Prostate gland (tissue), 2 donors: ENCODE measurements at regions not wholly inside any gene's neighbourhood (a gene's known extent, or its start where the extent isn't known, plus 50 kb on each side); places are given as distances from the start of the nearest gene placed in this dataset.
"Not testable (repeated sequence)": the region's sequence is repeated elsewhere in the genome, so short reads cannot be mapped to it uniquely, and the experiment has no call there.

ENCODE experiments used
- DNase-seq: peaks from one replicate; pipeline ENCODE4 v3.0.0-alpha.2; 2019; ENCODE audit warnings: low spot score
- H3K27ac ChIP-seq, 2 donors: fragments of 200-600 bp; sonication (generic); 2 replicates each; pipeline ENCODE4 v1.5.1; 2017 to 2019
- H3K27me3 ChIP-seq: fragments of 200-600 bp; sonication (generic); replicated peaks from 2 replicates; pipeline ENCODE4 v1.5.1; 2019; ENCODE audit not compliant: insufficient read depth
- H3K36me3 ChIP-seq, 2 donors: fragments of 200-600 bp; sonication (generic); 1 replicate in 1 of 2; 2 replicates in 1 of 2; pipeline versions ENCODE4 v1.5.1 to v1.8.1; 2017 to 2019
- H3K4me1 ChIP-seq: fragments of 200-600 bp; sonication (generic); replicated peaks from 2 replicates; pipeline ENCODE4 v1.5.1; 2019
- H3K4me3 ChIP-seq, 2 donors: fragments of 200-600 bp; sonication (generic); 2 replicates each; pipeline ENCODE4 v1.5.1; 2017 to 2019
- H3K9me3 ChIP-seq: fragments of 200-600 bp; sonication (generic); 2 replicates; pipeline ENCODE4 v1.5.1; 2017
- POLR2A ChIP-seq: fragments of 450-650 bp; IDR thresholded peaks from one replicate; pipeline ENCODE4 v1.6.1; 2016; ENCODE audit warnings: antibody characterized with exemption, mild to moderate bottlenecking
- POLR2AphosphoS5 ChIP-seq: sonication (generic); formaldehyde crosslinking; IDR thresholded peaks from one replicate; pipeline ENCODE4 v1.6.1; 2017; ENCODE audit warnings: antibody characterized with exemption
- WGBS: methylation state at CpG from one replicate; pipeline ENCODE4 v1.1.5; 2018; 5-methylcytosine and 5-hydroxymethylcytosine counted together
- intact Hi-C: fragments of 100-400 bp; cut with DNase I; formaldehyde crosslinking; loops from one replicate; pipeline ENCODE4 v1.14.2; 2022
- TF ChIP-seq, protein P1 (sequence below), 4 experiments: fragments of 200-600 bp in 2 of 4; fragments of 450-650 bp in 2 of 4; sonication (generic) in 2 of 4; IDR thresholded peaks; 1 replicate in 3 of 4; 2 replicates in 1 of 4; pipeline ENCODE4 v1.5.1; 2016 to 2019; ENCODE audit warnings: antibody characterized with exemption in 4 of 4, mild to moderate bottlenecking in 2 of 4, moderate library complexity in 2 of 4

DNA sequence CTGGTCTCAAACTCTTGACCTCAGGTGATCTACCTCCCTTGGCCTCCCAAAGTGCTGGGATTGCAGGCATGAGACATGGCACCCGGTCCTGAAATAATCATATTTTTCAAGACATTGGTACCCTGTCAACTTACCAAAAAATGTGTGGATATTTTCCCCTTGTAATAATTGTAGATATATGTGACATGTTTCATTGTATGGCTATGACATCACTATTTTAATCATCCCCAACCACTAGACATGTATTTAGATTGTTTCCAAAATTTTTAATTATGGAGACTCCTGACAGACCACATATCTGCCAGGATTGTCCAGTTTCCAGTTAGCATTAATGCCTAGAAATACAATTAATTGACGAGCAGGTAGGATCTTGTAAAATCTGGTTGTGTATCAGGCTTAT, 96.7 kb upstream of the NEGR1 start:
- Histone ChIP-seq H3K36me3 (no peaks in the 10 kb centered on the region), H3K27ac (no peak overlapping the region), H3K4me1 (no peaks in the 10 kb centered on the region), H3K27me3 (no peaks in the 10 kb centered on the region), H3K4me3 (no peak overlapping the region), H3K9me3 (no peaks in the 10 kb centered on the region)
- 83% methylated on average over 2 of the region's 2 CpGs for WGBS
- no peak for DNase-seq
- TF ChIP-seq POLR2A = no peak
- TF ChIP-seq, protein P1, sequence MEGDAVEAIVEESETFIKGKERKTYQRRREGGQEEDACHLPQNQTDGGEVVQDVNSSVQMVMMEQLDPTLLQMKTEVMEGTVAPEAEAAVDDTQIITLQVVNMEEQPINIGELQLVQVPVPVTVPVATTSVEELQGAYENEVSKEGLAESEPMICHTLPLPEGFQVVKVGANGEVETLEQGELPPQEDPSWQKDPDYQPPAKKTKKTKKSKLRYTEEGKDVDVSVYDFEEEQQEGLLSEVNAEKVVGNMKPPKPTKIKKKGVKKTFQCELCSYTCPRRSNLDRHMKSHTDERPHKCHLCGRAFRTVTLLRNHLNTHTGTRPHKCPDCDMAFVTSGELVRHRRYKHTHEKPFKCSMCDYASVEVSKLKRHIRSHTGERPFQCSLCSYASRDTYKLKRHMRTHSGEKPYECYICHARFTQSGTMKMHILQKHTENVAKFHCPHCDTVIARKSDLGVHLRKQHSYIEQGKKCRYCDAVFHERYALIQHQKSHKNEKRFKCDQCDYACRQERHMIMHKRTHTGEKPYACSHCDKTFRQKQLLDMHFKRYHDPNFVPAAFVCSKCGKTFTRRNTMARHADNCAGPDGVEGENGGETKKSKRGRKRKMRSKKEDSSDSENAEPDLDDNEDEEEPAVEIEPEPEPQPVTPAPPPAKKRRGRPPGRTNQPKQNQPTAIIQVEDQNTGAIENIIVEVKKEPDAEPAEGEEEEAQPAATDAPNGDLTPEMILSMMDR (IDR thresholded peaks at IDR 0.05) = no peak
- TF ChIP-seq POLR2AphosphoS5 = no peak
- intact Hi-C loops = no loop called here

DNA sequence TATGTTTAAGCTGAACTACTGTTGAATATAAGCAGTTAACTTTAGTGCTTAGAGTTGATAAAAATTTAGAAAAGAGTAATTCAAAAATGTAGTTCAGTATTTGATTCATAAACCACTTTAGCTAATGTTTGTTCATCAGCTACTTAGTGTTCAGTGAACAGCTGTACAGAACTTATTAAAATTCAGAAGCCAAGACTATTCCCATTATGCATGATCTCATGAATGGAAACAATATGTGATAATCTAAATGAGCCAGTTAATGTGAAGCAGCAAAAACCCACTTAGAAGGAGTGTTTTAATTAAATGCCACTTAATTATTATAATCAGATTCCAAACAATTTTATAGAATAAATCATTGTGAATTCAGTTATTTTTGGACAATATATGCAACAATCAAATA, 92.9 kb upstream of the NEGR1 start:
- H3K27ac ChIP-seq = no peak overlapping the region
- H3K9me3 ChIP-seq = no peaks in the 10 kb centered on the region
- intact Hi-C loops = no loop called here
- H3K4me3 ChIP-seq = no peak overlapping the region
- no peaks in the 10 kb centered on the region for H3K4me1 ChIP-seq
- DNase-seq = no peak
- H3K36me3 ChIP-seq = no peaks in the 10 kb centered on the region
- TF ChIP-seq, protein P1 (IDR thresholded peaks at IDR 0.05) = no peak
- TF ChIP-seq POLR2AphosphoS5 = no peak
- no peak for TF ChIP-seq POLR2A
- H3K27me3 ChIP-seq = no peaks in the 10 kb centered on the region

DNA sequence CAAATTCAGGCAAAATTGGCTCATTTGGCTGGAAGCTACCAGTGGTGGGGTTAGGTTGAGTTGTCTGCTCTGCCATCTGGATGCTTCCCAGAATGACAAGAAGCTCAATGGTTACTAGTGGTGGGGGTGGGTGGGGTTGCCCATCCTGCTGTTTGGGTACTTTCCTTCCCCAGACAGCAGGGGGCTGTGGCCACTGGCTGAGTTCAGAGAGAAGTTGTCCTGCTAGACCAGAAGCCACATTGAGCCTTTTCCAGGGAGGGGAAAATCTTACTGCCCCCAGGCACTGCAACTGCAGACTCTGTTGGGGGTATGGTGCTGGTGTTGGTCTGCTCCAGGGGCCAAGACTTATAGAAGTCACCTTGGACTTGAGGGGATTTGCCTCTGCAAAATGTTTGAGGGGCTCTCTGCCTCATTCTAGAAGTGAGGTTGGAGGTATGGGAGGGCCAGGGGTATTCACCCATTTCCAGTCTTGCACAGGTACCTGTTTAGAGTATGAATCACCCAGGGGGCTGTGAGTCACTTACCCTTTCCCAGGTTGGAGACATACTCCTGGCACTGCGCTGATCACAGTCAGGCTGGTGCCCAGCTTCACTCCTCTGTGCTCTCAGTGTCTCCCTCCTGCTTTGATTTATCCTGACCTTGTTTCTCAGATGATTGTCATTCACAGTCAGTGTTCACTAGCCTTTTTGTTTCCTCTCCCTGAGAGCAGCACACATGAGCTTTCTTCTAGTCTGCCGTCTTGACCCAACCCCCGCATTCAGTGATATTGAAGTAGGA, 89.1 kb upstream of the NEGR1 start:
- 76% methylated on average over 3 of the region's 3 CpGs for WGBS
- DNase-seq = no peak
- TF ChIP-seq POLR2AphosphoS5 (no peak), POLR2A (no peak)
- TF ChIP-seq, protein P1 (IDR thresholded peaks at IDR 0.05) = no peak
- intact Hi-C loops = no loop called here
- Histone ChIP-seq H3K4me1 (no peaks in the 10 kb centered on the region), H3K27me3 (no peaks in the 10 kb centered on the region), H3K4me3 (no peak overlapping the region), H3K36me3 (no peaks in the 10 kb centered on the region), H3K9me3 (no peaks in the 10 kb centered on the region), H3K27ac (no peak overlapping the region)

DNA sequence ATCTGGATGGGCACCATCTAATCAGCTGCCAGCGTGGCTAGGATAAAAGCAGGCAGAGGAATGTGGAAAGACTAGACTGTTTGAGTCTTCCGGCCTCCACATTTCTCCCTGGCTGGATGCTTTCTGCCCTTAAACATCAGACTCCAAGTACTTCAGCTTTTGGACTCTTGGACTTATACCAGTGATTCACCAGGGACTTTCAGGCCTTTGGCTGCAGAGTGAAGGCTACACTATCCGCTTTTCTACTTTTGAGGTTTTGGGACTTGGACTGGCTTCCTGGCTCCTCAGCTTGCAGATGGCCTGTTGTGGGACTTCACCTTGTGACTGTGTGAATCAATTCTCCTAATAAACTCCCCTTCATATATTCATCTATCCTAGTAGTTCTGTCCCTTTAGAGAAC, 88.5 kb upstream of the NEGR1 start:
- WGBS = 88% methylated on average over 3 of the region's 3 CpGs
- H3K4me1 ChIP-seq, DNase-seq, intact Hi-C loops, H3K9me3 ChIP-seq, H3K27me3 ChIP-seq, H3K27ac ChIP-seq, H3K36me3 ChIP-seq, H3K4me3 ChIP-seq: not testable (repeated sequence)

DNA sequence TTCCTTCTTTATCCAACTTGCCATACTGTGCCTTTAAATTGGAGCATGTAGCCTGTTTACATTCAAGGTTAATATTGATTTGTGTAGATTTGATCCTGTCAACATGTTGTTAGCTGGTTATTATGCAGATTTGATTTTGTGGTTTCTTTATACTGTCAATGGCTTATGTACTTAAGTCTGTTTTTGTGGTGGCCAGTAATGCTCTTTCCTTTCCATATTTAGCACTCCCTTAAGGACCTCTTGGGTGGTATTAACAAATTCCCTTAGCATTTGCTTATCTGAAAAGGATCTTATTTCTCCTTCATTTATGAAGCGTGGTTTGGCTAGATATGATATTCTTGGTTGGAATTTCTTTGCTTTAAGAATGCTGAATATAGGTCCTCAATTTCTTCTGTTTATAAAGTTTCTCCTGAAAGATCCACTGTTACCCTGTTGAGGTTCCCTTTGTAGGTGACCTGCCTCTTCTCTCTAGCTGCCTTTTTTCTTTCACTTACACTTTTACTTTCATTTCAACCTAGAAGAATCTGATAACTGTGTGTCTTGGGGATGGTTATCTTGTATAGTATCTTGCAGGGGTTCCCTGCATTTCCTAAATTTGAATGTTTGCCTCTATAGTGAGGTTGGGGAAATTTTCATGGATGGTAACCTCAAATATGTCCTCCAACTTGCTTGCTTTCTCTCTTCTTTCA, 86.9 kb upstream of the NEGR1 start:
- intact Hi-C loops = no loop called here
- Histone ChIP-seq H3K4me3 (no peak overlapping the region), H3K36me3 (no peaks in the 10 kb centered on the region), H3K27me3 (no peaks in the 10 kb centered on the region), H3K27ac (no peak overlapping the region), H3K4me1 (no peaks in the 10 kb centered on the region), H3K9me3 (no peaks in the 10 kb centered on the region)
- WGBS = 67% methylated on average over 1 of the region's 1 CpG
- TF ChIP-seq, protein P1 (IDR thresholded peaks at IDR 0.05) = no peak
- no peak for TF ChIP-seq POLR2A
- no peak for DNase-seq
